ENCODE measurements at regions not wholly inside any gene's neighbourhood (a gene's known extent, or its start where the extent isn't known, plus 50 kb on each side); places are given as distances from the start of the nearest gene placed in this dataset.

GRCh38 chr1:224512600-224513151, 78.1 kb upstream of the WDR26 start (continued):
- TF ChIP-seq POLR2AphosphoS5 (IDR thresholded peaks at IDR 0.05; ENCODE audit: low read depth) (no peak), ETS1 (IDR thresholded peaks at IDR 0.05) (no peak), ZNF331 (CRISPR knock-in tag; IDR thresholded peaks at IDR 0.05; ENCODE audit: low read depth) (no peak), EZH2 (IDR thresholded peaks at IDR 0.05; ENCODE audit: low read depth, unreplicated experiment) (no peak), ZNF114 (CRISPR knock-in tag; IDR thresholded peaks at IDR 0.05) (no peak), JUNB (IDR thresholded peaks at IDR 0.05; ENCODE audit: unreplicated experiment) (no peak)
- TF ChIP-seq, protein P1, sequence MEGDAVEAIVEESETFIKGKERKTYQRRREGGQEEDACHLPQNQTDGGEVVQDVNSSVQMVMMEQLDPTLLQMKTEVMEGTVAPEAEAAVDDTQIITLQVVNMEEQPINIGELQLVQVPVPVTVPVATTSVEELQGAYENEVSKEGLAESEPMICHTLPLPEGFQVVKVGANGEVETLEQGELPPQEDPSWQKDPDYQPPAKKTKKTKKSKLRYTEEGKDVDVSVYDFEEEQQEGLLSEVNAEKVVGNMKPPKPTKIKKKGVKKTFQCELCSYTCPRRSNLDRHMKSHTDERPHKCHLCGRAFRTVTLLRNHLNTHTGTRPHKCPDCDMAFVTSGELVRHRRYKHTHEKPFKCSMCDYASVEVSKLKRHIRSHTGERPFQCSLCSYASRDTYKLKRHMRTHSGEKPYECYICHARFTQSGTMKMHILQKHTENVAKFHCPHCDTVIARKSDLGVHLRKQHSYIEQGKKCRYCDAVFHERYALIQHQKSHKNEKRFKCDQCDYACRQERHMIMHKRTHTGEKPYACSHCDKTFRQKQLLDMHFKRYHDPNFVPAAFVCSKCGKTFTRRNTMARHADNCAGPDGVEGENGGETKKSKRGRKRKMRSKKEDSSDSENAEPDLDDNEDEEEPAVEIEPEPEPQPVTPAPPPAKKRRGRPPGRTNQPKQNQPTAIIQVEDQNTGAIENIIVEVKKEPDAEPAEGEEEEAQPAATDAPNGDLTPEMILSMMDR (conservative IDR thresholded peaks at IDR 0.05; ENCODE audit: low read depth in 2 of 2) = no peak
- TF ChIP-seq, protein P2, sequence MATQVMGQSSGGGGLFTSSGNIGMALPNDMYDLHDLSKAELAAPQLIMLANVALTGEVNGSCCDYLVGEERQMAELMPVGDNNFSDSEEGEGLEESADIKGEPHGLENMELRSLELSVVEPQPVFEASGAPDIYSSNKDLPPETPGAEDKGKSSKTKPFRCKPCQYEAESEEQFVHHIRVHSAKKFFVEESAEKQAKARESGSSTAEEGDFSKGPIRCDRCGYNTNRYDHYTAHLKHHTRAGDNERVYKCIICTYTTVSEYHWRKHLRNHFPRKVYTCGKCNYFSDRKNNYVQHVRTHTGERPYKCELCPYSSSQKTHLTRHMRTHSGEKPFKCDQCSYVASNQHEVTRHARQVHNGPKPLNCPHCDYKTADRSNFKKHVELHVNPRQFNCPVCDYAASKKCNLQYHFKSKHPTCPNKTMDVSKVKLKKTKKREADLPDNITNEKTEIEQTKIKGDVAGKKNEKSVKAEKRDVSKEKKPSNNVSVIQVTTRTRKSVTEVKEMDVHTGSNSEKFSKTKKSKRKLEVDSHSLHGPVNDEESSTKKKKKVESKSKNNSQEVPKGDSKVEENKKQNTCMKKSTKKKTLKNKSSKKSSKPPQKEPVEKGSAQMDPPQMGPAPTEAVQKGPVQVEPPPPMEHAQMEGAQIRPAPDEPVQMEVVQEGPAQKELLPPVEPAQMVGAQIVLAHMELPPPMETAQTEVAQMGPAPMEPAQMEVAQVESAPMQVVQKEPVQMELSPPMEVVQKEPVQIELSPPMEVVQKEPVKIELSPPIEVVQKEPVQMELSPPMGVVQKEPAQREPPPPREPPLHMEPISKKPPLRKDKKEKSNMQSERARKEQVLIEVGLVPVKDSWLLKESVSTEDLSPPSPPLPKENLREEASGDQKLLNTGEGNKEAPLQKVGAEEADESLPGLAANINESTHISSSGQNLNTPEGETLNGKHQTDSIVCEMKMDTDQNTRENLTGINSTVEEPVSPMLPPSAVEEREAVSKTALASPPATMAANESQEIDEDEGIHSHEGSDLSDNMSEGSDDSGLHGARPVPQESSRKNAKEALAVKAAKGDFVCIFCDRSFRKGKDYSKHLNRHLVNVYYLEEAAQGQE (IDR thresholded peaks at IDR 0.05; ENCODE audit: unreplicated experiment) = no peak

DNA sequence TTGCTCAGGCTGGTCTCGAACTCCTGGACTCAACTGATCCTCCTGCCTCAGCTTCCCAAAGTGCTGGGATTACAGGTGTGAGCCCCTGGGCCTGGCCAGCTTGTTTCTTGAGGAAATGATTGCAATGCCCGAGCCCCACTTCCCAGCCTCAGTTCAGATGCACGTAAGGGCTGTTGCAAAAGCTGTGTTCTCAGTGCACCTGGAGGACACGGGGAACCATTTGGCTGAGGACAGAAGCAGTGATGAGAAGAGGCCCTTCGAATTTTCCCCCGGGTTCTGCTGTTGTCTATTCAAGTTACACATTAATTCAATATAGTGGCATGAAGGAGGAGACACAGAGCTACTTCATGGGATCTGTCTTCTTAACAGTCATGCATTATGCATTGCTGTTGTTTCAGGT, 78.8 kb upstream of the WDR26 start:
- Mint-ChIP-seq H3K36me3 (ENCODE audit: low read depth) (no peaks in the 10 kb centered on the region), H3K27ac (no peak overlapping the region), H3K27me3 (ENCODE audit: insufficient read depth, low read depth, poor library complexity) (peaks cover 12% of the 10 kb centered on the region), H3K4me1 (peaks cover 11% of the 10 kb centered on the region), H3K4me3 (no peak overlapping the region), H3K9me3 (no peaks in the 10 kb centered on the region)
- H3F3A ChIP-seq (replicated peaks; ENCODE audit: low read depth) = no peaks in the 10 kb centered on the region
- no peaks in the 10 kb centered on the region for H3K79me2 ChIP-seq (replicated peaks; ENCODE audit: insufficient read depth)
- H4K20me1 ChIP-seq (replicated peaks; ENCODE audit: insufficient read depth) = no peaks in the 10 kb centered on the region
- no peaks in the 10 kb centered on the region; the same call in 1 of the 2 replicates for H3K4me1 ChIP-seq (ENCODE audit: insufficient read depth)
- ATAC-seq (peak; percentile 54), DNase-seq (ENCODE audit: low spot score) (peak; percentile 36)
- no peaks in the 10 kb centered on the region for H3K9me2 ChIP-seq (ENCODE audit: insufficient read depth)
- no peak overlapping the region for H3K27ac ChIP-seq (ENCODE audit: low read depth)
- no peaks in the 10 kb centered on the region for H3K27me3 ChIP-seq (ENCODE audit: insufficient read depth)
- H3K36me3 ChIP-seq (ENCODE audit: insufficient read depth) = no peaks in the 10 kb centered on the region
- no peak overlapping the region for H3K4me2 ChIP-seq
- H2AFZ ChIP-seq = no peak overlapping the region
- no peak overlapping the region for H3K4me3 ChIP-seq
- TF ChIP-seq POLR2AphosphoS5 (IDR thresholded peaks at IDR 0.05; ENCODE audit: low read depth) = no peak
- no peak for TF ChIP-seq STAT1 (IDR thresholded peaks at IDR 0.05; ENCODE audit: unreplicated experiment)
- TF ChIP-seq ZNF331 (CRISPR knock-in tag; IDR thresholded peaks at IDR 0.05; ENCODE audit: low read depth) = no peak
- TF ChIP-seq EZH2phosphoT487 (IDR thresholded peaks at IDR 0.05; ENCODE audit: unreplicated experiment) = no peak
- TF ChIP-seq, protein P2 (IDR thresholded peaks at IDR 0.05; ENCODE audit: unreplicated experiment) = no peak
- no peak for TF ChIP-seq ZNF114 (CRISPR knock-in tag; IDR thresholded peaks at IDR 0.05)
- TF ChIP-seq ETS1 (IDR thresholded peaks at IDR 0.05) = no peak
- TF ChIP-seq CREB1 (CRISPR knock-in tag; IDR thresholded peaks at IDR 0.05; ENCODE audit: low read depth) = no peak
- no peak for TF ChIP-seq EZH2 (IDR thresholded peaks at IDR 0.05; ENCODE audit: low read depth, unreplicated experiment)
